Sigmoid colon (tissue), 4 donors: ENCODE measurements at regions not wholly inside any gene's neighbourhood (a gene's known extent, or its start where the extent isn't known, plus 50 kb on each side); places are given as distances from the start of the nearest gene placed in this dataset.

Source experiments
- CTCF ChIP-seq, 4 experiments: fragments of 450-650 bp in 3 of 4; fragments of 200-600 bp in 1 of 4; IDR thresholded peaks; one replicate each; pipeline ENCODE4 v1.5.1; 2016 to 2019; ENCODE audit warnings: antibody characterized with exemption in 4 of 4, mild to moderate bottlenecking in 3 of 4, moderate library complexity in 2 of 4
- EP300 ChIP-seq, 4 donors: sonication (generic); formaldehyde crosslinking; IDR thresholded peaks; one replicate each; pipeline ENCODE4 v1.6.1; 2017; ENCODE audit warnings: antibody characterized with exemption in 4 of 4
- POLR2A ChIP-seq, 2 donors: fragments of 450-650 bp; IDR thresholded peaks; one replicate each; pipeline ENCODE4 v1.6.1; 2016; ENCODE audit warnings: antibody characterized with exemption in 2 of 2, mild to moderate bottlenecking in 2 of 2, moderate library complexity in 2 of 2
- POLR2AphosphoS5 ChIP-seq, 4 donors: sonication (generic); formaldehyde crosslinking; IDR thresholded peaks; one replicate each; pipeline ENCODE4 v1.6.1; 2017; ENCODE audit warnings: antibody characterized with exemption in 4 of 4

DNA sequence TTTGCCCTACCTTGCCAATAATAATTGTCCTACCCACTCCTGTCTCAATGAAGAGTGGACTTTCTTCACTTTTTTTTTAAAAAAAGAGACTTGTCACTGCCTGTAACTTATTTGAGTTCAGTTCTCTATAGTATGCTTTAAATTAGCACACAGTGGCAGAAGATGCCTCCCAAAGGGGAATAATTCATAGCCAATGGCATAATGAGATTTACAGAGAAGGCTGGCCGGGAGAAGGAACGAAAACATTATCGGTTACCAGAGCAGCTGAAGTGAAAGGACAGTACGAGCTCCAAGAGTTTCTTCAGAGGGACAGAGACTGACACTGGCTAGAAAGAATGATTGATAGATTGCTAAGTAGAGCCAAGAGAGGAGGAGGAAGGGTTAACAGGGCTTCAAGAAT, 356.3 kb downstream of the EMP1 start:
- TF ChIP-seq POLR2AphosphoS5 (IDR thresholded peaks at IDR 0.05) = no peak
- no peak for TF ChIP-seq CTCF (IDR thresholded peaks at IDR 0.05)
- no peak for TF ChIP-seq POLR2A (IDR thresholded peaks at IDR 0.05)
- TF ChIP-seq EP300 (IDR thresholded peaks at IDR 0.05) = no peak
